ENCODE measurements at regions not wholly inside any gene's neighbourhood (a gene's known extent, or its start where the extent isn't known, plus 50 kb on each side); places are given as distances from the start of the nearest gene placed in this dataset.
"Not testable (repeated sequence)": the region's sequence is repeated elsewhere in the genome, so short reads cannot be mapped to it uniquely, and the experiment has no call there.

DNA sequence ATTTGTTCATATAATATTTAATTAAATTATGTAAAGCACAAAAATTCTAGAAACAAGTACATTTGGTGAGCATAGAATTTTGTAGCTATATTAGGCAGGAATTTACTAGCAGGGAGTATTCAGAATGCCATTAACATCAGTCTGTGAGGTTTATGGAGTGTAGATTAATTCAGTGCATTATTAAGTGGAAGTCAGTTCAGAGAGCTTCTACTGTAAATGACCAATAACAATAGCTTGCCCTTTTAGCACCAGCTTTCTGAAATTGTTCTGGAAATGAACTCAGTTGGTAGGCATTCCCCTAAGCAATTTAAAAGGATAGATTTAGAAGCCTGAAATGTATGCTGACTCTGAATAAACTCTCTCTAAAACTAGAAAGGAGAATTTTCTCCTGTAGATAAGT is 208.2 kb upstream of the CNTNAP5 start:
- no peak for DNase-seq (ENCODE audit: low spot score)

DNA sequence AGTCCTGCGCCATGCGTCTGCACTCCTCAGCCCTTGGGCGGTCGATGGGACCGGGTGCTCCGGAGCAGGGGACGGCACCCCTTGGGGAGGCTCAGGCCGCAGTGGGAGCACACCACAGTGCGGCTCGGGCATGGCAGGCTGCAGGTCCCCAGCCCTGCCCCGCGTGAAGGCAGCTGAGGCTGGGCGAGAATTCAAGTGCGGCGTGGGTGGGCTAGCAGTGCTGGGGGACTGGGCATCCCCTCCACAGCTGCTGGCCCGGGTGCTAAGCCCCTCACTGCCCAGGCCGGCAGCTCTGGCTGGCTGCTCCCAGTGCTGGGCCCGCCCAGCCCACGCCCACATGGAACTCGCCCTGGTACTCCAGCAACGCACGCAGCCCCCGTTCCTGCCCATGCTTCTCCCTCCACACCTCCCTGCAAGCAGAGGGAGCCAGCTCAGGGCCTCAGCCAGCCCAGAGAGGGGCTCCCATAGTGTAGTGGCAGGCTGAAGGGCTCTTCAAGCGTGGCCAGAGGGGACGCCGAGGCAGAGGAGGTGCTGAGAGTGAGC is 198.3 kb upstream of the CNTNAP5 start:
- DNase-seq (ENCODE audit: low spot score), result no peak

DNA sequence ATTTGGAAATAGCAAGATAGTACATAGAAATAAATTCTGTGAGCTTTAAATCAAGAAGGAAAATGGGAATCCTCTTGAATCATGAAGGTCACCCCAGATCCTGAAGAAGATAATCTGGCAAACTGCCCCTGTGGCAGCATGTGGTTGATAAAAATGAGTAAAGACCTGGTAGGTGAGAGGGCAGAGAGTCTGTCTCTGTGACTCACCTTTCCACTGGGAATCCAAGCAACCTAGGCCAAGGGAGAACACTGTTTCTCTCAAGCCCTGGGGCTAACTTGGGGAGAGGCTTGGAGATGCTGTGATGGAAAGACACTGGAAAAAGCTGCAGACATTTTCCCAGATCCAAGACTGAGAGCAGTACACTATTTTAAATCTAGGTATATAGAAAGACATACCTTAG is 185.8 kb upstream of the CNTNAP5 start:
- no peak for DNase-seq (ENCODE audit: low spot score)

DNA sequence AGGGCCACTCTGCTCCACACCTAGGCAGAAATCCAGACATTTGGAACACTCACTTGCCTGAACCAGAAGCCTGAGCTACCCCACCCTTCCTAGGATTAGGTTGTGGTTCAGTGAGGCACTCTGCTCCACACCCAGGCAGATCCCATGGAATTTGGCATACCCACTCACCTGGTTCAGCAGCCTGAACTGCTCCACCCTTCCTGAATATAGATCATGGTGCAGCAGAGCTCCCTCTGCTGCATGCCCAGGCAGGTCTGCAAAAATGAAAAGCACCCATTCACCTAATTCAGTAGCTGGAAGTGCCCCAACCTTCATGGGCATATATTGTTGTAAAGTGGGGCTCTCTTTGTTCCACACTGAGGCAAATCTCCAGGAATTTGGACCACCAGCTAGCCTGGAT is 185.1 kb upstream of the CNTNAP5 start:
- DNase-seq (ENCODE audit: low spot score), result no peak

DNA sequence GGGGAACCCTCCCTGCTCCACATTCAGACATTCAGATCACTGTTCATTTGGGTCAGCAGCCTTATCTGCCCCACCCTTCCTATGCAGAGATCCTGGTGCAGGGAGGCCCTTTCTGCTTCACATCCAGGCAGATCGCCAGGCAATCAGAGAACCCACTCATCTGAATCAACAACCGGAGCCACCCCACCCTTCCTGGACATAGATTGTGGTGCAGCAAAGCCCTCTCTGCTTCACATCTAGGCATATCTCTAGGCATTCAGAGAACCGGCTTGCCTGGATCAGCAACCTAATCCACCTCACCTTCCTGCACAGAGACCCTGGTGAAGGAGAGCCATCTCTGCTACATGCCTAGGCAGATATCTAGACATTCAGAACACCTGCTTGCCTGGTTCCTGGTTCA is 184.5 kb upstream of the CNTNAP5 start:
- no peak for DNase-seq (ENCODE audit: low spot score)

DNA sequence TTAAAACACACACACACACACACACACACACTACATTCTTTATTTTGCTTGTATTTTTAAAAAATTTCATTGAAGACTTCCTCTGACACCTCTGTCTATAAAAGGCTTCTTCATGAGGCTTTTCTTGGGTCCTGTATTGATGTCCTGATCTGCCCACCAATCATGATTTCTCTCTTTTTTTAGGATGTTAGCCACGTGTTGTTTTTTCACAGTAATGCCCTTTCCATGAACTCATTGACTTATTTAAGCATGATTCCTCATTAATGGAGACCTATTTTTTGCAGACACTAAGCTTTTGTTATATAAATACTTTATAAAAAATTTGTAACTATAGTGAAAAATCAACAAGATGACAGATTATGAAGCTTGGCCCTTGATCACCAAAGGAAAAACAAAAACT is 173.8 kb upstream of the CNTNAP5 start:
- no peak for DNase-seq (ENCODE audit: low spot score)

DNA sequence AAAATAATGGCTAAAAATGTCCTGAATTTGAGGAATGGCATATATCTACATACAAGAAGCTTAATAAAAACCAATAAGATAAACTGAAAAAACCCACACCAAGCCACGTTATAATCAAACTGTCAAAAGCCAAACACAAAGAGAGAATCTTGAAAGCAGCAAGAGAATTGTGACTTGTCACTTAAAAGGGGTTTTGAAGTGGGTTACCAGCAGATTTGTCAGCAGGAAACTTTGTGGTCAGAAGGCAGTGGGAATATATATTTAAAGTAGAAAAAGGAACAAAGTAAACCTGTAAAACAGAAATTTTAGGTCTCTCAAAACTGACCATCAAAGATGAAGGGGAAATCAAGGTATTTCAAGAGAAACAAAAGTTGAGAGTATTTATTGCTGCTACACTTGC is 171.9 kb upstream of the CNTNAP5 start:
- no peak for DNase-seq (ENCODE audit: low spot score)

DNA sequence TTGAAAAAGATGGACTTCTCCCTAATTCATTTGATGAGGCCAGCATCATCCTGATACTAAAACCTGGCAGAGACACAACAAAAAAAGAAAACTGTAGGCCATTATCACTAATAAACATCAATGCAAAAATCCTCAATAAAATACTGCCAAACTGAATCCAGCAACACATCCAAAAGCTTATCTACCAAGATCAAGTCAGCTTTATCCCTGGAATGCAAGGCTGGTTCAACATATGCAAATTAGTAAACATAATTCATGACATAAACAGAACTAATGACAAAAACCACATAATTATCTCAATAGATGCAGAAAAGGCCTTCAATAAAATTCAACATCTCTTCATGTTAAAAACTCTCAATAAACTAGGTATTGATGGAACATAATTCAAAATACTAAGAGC is 166.1 kb upstream of the CNTNAP5 start:
- DNase-seq (ENCODE audit: low spot score), result not testable (repeated sequence)

DNA sequence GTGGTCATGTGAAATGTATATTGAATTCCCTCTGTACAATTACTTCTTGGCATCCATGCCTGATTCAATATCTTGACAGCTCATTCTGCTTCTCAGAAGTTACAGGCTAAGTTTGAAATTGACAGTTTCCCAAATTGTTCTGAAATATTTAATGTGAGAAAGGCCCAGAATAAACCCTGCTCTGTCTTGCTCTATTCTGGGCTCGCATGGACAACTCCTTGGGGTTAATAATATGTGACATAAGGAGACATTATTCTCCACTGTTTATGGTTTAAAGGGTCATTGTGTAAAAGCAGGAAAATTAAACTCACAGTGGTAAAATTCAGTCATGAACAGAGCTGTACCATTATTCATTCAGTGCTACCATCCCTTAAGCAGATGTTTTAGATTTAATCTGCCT is 160.7 kb upstream of the CNTNAP5 start:
- no peak for DNase-seq (ENCODE audit: low spot score)

DNA sequence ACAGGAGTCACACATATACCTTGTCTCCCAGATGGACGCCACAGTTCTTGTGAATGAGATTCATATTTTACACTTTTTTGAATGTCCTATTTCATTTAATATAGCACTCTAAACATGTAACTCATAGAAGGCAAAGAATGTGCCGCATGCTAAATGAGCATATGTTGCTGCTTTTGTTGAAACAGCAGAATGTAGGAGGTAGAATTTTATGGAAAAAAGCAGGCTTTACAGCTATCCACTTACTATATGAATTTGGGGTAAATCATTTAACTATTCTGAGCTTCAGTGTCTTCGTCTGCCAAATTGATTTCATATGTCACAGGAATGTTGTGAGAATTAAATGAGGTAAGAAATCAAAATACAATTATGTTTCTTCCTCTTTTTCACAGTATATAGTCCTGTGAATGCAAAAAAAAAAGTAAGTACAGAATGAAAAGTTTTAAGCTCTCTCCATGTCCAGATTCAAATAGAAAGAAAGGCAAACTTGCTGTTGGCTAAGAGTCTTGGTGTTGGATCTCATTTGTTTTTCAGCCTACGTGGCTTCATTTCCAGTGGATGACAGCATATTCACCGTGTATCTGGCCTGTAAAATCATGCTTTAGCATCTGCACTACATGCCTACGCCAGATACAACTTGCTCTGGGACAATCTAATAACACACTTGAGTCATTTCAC is 154.7 kb upstream of the CNTNAP5 start:
- no peak for DNase-seq (ENCODE audit: low spot score)

DNA sequence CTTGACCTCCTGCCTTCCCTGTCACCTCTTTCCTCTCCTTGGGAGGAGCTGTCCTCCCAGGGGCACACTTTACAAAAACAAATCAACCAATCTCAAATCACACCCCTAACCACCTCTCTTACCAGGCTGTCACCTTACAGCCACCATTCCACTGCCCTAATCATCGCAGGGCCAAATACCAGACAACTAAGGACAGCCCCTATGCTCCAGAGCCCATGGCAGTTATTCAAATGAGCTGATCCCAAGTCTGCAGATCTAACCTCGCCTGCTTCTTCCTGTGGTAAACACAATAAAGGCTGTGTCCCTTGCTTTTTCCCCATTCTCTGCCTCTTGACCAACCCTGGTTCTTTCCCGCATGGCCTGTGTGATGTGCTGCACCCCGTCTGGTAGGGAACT is 154.2 kb upstream of the CNTNAP5 start:
- DNase-seq (ENCODE audit: low spot score), result no peak

DNA sequence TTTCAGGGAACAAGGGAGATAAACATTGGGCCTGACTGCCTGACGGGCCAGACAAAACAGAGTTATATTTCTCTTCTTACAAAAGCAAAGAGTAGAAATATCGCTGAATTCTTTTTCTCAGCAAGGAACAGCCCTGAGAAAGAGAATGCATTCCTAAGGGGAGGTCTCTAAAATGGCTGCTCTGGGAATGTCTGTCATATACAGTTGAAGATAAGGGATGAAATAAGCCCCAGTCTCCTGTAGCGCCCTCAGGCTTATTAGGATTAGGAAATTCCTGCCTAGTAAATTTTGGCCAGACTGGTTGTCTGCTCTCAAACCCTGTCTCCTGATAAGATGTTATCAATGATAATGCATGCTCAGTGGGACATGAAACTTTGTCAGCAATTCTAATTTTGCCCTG is 134.9 kb upstream of the CNTNAP5 start:
- DNase-seq (ENCODE audit: low spot score), result no peak

DNA sequence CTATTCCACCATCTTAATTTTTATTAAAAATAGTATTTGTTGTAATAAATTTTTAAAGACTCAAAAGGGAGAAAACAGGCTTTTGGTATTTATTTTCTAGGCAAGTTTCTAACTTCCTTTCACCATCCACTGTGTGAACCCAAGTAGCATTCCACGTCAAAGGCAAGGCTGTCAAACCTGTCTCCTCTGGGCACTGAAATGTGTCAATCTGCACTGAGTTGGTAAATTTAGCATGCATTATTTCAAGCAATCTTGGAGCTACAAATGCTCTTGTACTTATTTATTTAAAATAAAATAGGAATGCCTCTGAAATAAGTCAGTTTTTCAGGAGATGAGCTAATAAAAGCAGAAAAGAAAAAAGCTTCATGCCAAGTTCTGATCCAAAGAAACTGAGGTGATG is 130.9 kb upstream of the CNTNAP5 start:
- no peak for DNase-seq (ENCODE audit: low spot score)

DNA sequence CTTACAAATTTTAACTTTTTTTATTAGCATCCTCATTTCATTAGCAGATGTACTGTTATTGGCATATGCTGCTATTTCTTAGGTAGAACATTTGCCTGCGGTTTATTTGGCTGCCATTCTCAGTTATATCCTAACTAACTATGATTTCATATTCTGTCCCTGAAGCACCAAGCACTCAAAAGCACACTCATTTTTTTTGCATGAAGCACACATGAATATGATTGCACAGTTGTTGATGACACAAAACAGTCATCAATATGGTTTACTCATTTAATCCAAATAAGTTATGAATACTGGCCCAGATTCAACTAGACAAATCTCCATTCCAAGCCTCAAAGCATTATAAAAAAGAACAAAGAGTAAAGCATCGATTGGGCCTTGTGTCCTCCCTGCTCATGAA is 129.4 kb upstream of the CNTNAP5 start:
- DNase-seq (ENCODE audit: low spot score), result no peak

DNA sequence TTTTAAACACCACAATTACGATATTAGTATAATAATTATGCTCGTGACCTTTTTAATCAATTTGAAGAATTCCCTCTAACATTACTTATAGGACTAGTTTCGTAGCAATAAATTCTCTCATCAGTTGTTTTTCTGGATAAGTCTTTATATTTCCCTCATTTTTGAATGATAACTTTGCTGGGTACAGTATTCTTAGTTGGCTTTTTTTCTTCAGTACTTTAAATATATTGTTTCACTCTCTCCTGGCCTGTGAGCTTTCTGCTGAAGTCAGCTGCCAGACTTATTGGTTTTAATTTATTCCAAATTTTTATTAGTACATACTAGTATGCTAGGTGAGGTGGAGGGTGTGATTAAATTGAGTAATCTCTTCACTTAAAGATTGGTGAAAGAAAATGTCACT is 123.8 kb upstream of the CNTNAP5 start:
- DNase-seq (ENCODE audit: low spot score), result no peak

DNA sequence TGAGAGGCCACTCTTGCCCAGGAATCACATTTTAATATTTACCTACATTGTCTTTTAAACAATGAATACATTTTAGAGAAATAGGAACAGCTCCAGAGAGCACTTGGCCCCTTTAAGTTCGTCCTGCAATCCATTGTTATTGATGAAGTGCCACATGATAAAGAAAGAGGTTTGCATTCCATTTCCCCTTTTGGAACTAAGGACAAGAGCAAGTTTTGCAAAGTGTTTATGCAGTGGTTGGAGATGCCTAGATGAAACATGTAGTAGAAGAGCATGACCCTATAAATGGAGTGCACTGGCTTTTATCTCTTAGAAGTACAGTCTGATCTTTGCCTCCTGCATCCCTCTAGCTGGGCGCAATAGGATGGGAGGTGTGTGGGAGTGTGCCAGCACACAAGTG is 118.7 kb upstream of the CNTNAP5 start:
- no peak for DNase-seq (ENCODE audit: low spot score)

DNA sequence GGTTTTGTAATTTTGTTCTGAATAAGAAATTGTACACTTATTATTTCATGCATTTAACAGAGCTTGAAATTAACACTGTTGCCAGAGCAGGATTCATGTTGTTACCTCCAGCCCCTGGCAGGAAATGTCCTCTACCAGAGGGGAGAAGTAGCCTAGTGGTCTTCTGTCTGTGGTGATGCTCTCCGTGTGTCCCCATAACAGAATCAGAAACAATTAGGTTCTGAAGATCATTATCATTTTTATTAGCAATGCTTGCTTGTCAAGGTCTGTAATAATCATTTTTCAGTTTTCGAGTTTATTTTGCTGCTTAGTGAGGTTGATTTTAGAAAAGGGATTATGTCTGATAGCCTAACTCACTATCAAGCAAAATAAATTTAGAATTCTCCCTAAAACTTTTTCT is 116.6 kb upstream of the CNTNAP5 start:
- DNase-seq (ENCODE audit: low spot score), result no peak

DNA sequence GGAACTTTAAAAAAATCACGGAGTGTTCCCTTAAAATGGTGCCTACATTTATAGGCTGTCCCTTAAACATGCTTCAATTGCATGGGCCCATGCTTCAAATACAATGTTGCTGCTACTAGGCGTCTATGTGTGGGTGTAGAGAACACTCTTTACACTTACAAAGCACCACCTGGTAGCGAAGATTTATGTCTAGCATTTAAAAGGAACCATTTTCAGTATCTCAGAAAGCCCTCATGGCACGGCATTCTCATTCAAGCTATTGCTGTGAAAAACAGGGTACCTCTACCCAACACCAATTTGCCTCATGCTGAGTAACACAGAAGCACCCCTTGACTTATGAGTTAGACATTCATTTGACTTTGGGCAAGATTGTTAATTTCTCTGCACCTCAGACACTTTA is 112.9 kb upstream of the CNTNAP5 start:
- DNase-seq (ENCODE audit: low spot score), result no peak

DNA sequence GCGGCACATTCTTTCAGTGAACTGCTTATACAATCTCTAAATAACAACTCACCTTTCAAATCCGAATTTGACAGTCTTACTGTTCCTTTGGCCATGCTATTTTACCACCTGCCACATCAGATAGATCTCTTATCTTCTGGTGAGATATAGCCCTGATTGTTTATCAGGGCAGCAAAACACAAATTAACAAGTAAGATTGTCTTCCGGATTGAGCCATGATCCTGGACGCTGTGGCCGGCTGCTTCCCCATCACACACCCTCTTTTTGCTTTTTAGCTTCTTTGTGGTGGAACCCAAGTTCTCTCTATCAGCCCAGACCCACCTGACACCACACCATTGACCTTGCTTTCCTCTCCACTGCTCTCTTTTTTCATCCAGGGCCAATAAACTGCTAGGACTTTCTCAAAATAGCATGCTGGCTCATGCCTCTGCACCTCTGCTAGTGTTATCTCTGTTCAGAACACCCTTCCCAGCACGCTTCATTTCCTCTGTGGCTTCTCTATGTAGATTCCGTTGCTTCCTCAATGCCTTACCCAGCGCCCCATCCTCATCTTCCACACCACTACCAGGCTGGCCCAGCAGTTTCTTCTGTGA is 111.8 kb upstream of the CNTNAP5 start:
- no peak for DNase-seq (ENCODE audit: low spot score)

DNA sequence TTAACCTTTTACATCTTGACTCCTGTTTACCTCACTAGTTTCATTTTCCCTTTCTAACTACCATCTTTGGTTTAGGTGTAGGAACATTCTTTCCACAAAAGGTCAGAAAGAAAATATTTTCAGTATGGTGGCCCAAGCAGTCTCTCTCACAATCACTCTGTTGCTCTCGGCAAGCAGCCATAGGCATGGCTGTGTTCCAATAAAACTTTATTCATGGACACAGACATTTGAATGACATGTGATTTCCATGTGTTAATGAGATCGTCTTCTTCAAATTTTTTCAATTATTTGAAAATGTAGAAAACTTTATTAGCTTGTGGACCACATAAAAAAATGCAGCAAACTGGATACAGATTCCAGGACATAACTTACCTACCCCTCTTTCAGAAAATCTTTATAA is 109.7 kb upstream of the CNTNAP5 start:
- no peak for DNase-seq (ENCODE audit: low spot score)

DNA sequence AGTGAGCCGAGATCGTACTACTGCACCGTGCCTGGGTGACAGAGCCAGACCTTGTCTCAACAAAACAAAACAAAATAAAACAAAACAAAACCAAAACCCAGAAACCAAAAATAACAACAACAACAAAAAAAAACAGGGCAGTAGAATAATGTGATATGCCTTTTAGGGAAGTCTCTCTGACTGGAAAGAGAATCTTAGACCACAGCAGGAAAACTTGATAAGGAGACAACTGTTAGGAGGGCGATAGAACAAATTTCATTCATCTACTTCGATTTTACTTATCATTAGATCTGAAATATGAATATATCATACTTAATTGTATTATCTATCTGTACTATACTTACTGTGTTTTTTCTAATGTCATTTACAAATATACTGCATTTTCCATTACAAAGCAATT is 109.0 kb upstream of the CNTNAP5 start:
- no peak for DNase-seq (ENCODE audit: low spot score)

DNA sequence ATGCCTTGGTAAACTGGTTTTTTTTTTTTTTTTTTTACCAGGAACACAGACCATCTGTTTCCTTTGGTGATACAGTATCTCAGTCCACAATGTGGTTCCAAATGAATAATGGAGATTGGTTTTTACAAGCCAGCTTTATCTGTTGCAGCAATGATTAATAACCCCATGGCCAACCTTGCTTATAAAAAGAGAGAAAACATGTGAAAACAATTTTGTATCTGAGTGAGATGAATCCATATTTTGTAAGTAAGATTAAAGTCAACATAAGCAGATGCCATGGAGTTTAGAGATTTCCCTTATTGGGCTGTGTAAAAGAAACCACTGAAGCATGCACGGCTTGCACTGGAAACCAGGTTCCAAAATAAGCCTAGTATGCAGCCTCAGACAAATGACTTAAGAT is 108.6 kb upstream of the CNTNAP5 start:
- DNase-seq (ENCODE audit: low spot score), result no peak

DNA sequence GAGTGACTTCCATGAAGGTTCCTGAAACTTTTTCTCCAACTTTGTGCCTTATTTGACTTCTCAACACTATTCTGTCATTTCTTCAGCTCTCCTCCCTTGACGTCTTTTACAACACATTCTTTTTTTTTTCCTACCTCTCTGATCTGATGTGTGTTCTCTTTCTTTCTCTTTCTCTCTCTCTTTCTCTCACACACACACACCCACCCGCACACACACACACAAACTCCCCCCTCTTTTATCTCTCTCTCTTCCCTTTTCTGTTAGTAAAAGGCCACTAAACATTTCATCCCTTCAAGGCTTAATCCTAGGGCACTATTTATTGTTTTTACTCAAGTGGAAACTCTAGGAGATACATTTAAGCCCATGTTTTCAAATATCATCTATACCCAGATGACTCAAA is 107.8 kb upstream of the CNTNAP5 start:
- no peak for DNase-seq (ENCODE audit: low spot score)

DNA sequence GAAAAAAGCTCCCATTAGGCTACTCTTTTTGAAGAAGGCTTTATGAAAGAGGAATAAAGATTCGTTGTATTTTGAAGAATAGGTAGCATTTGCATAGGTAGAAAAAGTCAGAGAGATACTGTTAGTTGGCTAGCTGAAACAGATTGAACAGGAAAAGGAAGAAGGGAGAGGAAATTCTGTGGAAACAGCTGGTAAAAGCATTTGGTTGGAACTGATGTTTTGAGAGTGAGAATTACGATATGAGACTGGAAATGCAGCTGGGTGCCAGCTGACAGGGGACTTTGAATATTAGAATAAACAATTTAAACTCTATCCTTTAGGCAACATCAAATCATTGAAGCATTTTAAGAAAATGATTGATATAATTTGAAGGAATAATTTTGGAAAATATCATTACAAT is 96.7 kb upstream of the CNTNAP5 start:
- DNase-seq (ENCODE audit: low spot score), result no peak

Measured in HuH-7 (cell line).